HepG2 (cell line): ENCODE measurements at regions not wholly inside any gene's neighbourhood (a gene's known extent, or its start where the extent isn't known, plus 50 kb on each side); places are given as distances from the start of the nearest gene placed in this dataset.

Source experiments
- ATAC-seq: fragments of 200-7000 bp; cut with Tn5 transposase; 3 replicates; pipeline ENCODE4 v1.9.1; 2020; ENCODE audit warnings: mild to moderate bottlenecking, moderate library complexity
- BruUV-seq: library from RNA; stranded (reverse); fragments of 400-500 nt; replicated peaks from 2 replicates; lab custom pipeline; 2021; lab: Mats Ljungman, UMichigan
- CTCF ChIA-PET: fragments of 300-600 bp; formaldehyde crosslinking; extraction: SDS; loops from one replicate; lab custom pipeline; 2021; ENCODE audit warnings: low total read pairs, inconsistent platforms, low intra/inter-chr PET ratio; lab: Yijun Ruan, JAX
- POLR2A ChIA-PET: fragments of 350-600 bp; sonication (Branson Sonifier 250); formaldehyde crosslinking; loops from one replicate; lab custom pipeline; 2020; ENCODE audit warnings: antibody characterized with exemption, inconsistent platforms; lab: Yijun Ruan, JAX
- DNase-seq: peaks from one replicate; pipeline ENCODE4 v3.0.0-alpha.2; 2015; ENCODE audit warnings: low spot score
- FAIRE-seq: peaks from 3 replicates; lab custom pipeline; 2011; peaks lifted over from hg19 to GRCh38; lab: Jason Lieb, UNC
- H2AFZ ChIP-seq: one replicate; pipeline ENCODE4 v1.6.1; 2011; ENCODE audit warnings: low read length, inconsistent platforms
- H3K27ac ChIP-seq: fragments of 300-600 bp; 3 replicates; pipeline ENCODE4 v1.8.0; 2011; ENCODE audit warnings: mixed run types, mild to moderate bottlenecking, mixed read lengths, low read length, inconsistent platforms; ENCODE audit not compliant: insufficient read depth; ENCODE audit errors: extremely low read length
- H3K27me3 ChIP-seq, 2 experiments: fragments of 200-600 bp in 1 of 2; 2 replicates in 1 of 2; 3 replicates in 1 of 2; pipeline versions ENCODE4 v1.6.0 to v1.8.0; 2011; ENCODE audit warnings: low read length in 2 of 2, mild to moderate bottlenecking in 2 of 2, moderate library complexity in 2 of 2, inconsistent platforms in 1 of 2; ENCODE audit not compliant: insufficient read depth in 2 of 2, control insufficient read depth in 1 of 2
- H3K36me3 ChIP-seq, 2 experiments: fragments of 200-600 bp in 1 of 2; replicated peaks in 1 of 2; 2 replicates in 1 of 2; 3 replicates in 1 of 2; pipeline versions ENCODE4 v1.5.1 to v1.8.0; 2011; ENCODE audit warnings: low read length in 2 of 2, inconsistent platforms in 1 of 2; ENCODE audit not compliant: insufficient read depth in 2 of 2, control insufficient read depth in 1 of 2
- H3K4me1 ChIP-seq: 2 replicates; pipeline ENCODE4 v1.5.1; 2012; ENCODE audit warnings: low read length, inconsistent platforms; ENCODE audit not compliant: insufficient read depth
- H3K4me2 ChIP-seq: 2 replicates; pipeline ENCODE4 v1.6.0; 2011; ENCODE audit warnings: low read depth, low read length, inconsistent platforms
- H3K4me3 ChIP-seq, 3 experiments: fragments of 200-600 bp in 1 of 3; sonication (generic), shearing (Covaris generic) in 1 of 3; replicated peaks in 1 of 3; 2 replicates each; pipeline ENCODE4 v1.5.1; 2011 to 2016; ENCODE audit warnings: low read length in 3 of 3, inconsistent platforms in 2 of 3, low read depth in 2 of 3, mild to moderate bottlenecking in 2 of 3, control low read depth in 1 of 3, mixed read lengths in 1 of 3; ENCODE audit not compliant: insufficient read depth in 1 of 3
- H3K79me2 ChIP-seq: one replicate; pipeline ENCODE4 v1.6.1; 2011; ENCODE audit warnings: low read length, inconsistent platforms; ENCODE audit not compliant: insufficient read depth
- H3K9ac ChIP-seq: 2 replicates; pipeline ENCODE4 v1.6.0; 2011; ENCODE audit warnings: mild to moderate bottlenecking, low read depth, low read length, inconsistent platforms; ENCODE audit not compliant: insufficient read depth
- H3K9me3 ChIP-seq: 2 replicates; pipeline ENCODE4 v1.5.1; 2012; ENCODE audit warnings: mild to moderate bottlenecking, low read length
- H4K20me1 ChIP-seq: 2 replicates; pipeline ENCODE4 v1.6.0; 2011; ENCODE audit warnings: inconsistent platforms, mild to moderate bottlenecking, low read length, moderate library complexity; ENCODE audit not compliant: insufficient read depth
- ARNT2 ChIP-seq: sonication (generic); formaldehyde crosslinking; IDR thresholded peaks from 2 replicates; pipeline ENCODE4 v1.8.0; 2022; ENCODE audit warnings: mild to moderate bottlenecking, low read depth, missing genetic modification reagents, moderate library complexity
- GABPA ChIP-seq, 2 experiments: IDR thresholded peaks; 2 replicates each; pipeline ENCODE4 v1.6.1; 2011 to 2016; ENCODE audit warnings: low read depth in 2 of 2, low read length in 1 of 2, missing biosample characterization in 1 of 2, missing genetic modification characterization in 1 of 2
- ZNF766 ChIP-seq: sonication (generic); formaldehyde crosslinking; IDR thresholded peaks from 2 replicates; pipeline ENCODE4 v1.5.0; 2020; ENCODE audit warnings: missing genetic modification reagents, borderline replicate concordance
- ZNF772 ChIP-seq: sonication (generic); formaldehyde crosslinking; IDR thresholded peaks from 2 replicates; pipeline ENCODE4 v1.5.0; 2020; ENCODE audit warnings: mild to moderate bottlenecking, missing genetic modification reagents
- WGBS: methylation state at CpG from one replicate; pipeline ENCODE4 v1.1.6; 2017; ENCODE audit warnings: low lambda C conversion rate; 5-methylcytosine and 5-hydroxymethylcytosine counted together
- in situ Hi-C: cut with HindIII; loops from 2 replicates; pipeline ENCODE4 v1.10.0; 2017; ENCODE audit warnings: low pct_unique_long_range_greater_than_20kb; ENCODE audit not compliant: extremely low pct_ligation_motif_present
- intact Hi-C: fragments of 100-400 bp; cut with micrococcal nuclease; formaldehyde crosslinking; loops from one replicate; pipeline ENCODE4 v1.10.0; 2022; ENCODE audit not compliant: unreplicated experiment
- TF ChIP-seq, protein P1 (sequence below): sonication (generic); formaldehyde crosslinking; conservative IDR thresholded peaks from 2 replicates; pipeline ENCODE4 v1.4.0; 2020; ENCODE audit warnings: missing genetic modification reagents
- TF ChIP-seq, protein P2 (sequence below): sonication (generic); formaldehyde crosslinking; IDR thresholded peaks from 2 replicates; pipeline ENCODE4 v1.9.0; 2021; ENCODE audit warnings: missing genetic modification reagents, borderline replicate concordance
- TF ChIP-seq, protein P3 (sequence below): sonication (generic); formaldehyde crosslinking; IDR thresholded peaks from 2 replicates; pipeline ENCODE4 v1.4.0; 2020; ENCODE audit warnings: missing genetic modification reagents, low read depth, mild to moderate bottlenecking, borderline replicate concordance

- Histone ChIP-seq H3K79me2 (no peaks in the 10 kb centered on the region), H3K4me1 (no peaks in the 10 kb centered on the region), H3K36me3 (no peaks in the 10 kb centered on the region), H3K27me3 (no peaks in the 10 kb centered on the region), H3K9ac (no peak overlapping the region), H3K4me2 (no peak overlapping the region), H2AFZ (no peak overlapping the region), H3K9me3 (no peaks in the 10 kb centered on the region), H4K20me1 (no peaks in the 10 kb centered on the region), H3K4me3 (no peak overlapping the region), H3K27ac (no peak overlapping the region)
- ATAC-seq (no peak), FAIRE-seq (no peak), DNase-seq (no peak)
- BruUV-seq: no TSS peak
- ChIA-PET POLR2A (no interaction called here), CTCF (no interaction called here)
- WGBS: 0% methylated on average over 2 of the region's 2 CpGs
- TF ChIP-seq, protein P1, sequence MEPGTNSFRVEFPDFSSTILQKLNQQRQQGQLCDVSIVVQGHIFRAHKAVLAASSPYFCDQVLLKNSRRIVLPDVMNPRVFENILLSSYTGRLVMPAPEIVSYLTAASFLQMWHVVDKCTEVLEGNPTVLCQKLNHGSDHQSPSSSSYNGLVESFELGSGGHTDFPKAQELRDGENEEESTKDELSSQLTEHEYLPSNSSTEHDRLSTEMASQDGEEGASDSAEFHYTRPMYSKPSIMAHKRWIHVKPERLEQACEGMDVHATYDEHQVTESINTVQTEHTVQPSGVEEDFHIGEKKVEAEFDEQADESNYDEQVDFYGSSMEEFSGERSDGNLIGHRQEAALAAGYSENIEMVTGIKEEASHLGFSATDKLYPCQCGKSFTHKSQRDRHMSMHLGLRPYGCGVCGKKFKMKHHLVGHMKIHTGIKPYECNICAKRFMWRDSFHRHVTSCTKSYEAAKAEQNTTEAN (CRISPR knock-in tag): no peak
- TF ChIP-seq, protein P2, sequence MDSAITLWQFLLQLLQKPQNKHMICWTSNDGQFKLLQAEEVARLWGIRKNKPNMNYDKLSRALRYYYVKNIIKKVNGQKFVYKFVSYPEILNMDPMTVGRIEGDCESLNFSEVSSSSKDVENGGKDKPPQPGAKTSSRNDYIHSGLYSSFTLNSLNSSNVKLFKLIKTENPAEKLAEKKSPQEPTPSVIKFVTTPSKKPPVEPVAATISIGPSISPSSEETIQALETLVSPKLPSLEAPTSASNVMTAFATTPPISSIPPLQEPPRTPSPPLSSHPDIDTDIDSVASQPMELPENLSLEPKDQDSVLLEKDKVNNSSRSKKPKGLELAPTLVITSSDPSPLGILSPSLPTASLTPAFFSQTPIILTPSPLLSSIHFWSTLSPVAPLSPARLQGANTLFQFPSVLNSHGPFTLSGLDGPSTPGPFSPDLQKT (CRISPR knock-in tag): no peak
- TF ChIP-seq ZNF766 (no peak), GABPA (IDR thresholded peaks at IDR 0.05; ENCODE audit: low read depth, low read length) (no peak), GABPA (CRISPR knock-in tag; IDR thresholded peaks at IDR 0.05; ENCODE audit: low read depth) (no peak), ZNF772 (CRISPR knock-in tag) (no peak), ARNT2 (no peak)
- TF ChIP-seq, protein P3, sequence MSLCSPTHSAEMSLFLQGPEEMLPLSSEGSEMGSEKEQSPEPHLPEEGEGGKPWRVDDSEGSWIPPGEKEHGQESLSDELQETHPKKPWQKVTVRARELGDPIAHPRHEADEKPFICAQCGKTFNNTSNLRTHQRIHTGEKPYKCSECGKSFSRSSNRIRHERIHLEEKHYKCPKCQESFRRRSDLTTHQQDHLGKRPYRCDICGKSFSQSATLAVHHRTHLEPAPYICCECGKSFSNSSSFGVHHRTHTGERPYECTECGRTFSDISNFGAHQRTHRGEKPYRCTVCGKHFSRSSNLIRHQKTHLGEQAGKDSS (CRISPR knock-in tag): no peak
- intact Hi-C loops: no loop called here
- in situ Hi-C loops: no loop called here
Observed at GRCh38 chr4:104826171-104826570, 320.5 kb upstream of the TET2 start.
